ENCODE measurements at regions not wholly inside any gene's neighbourhood (a gene's known extent, or its start where the extent isn't known, plus 50 kb on each side); places are given as distances from the start of the nearest gene placed in this dataset.

GRCh38 chr18:61729322-61729721 lies 163.5 kb downstream of the RNF152 start:
- TF ChIP-seq CTCF (IDR thresholded peaks at IDR 0.05) = no peak
- ATAC-seq (no peak), DNase-seq (no peak)
- Histone ChIP-seq H3K4me3 (no peak overlapping the region), H3K4me1 (peaks cover 3 to 10% of the 10 kb centered on the region in 2 donors), H3K36me3 (no peaks in the 10 kb centered on the region), H3K27ac (no peak overlapping the region), H3K27me3 (no peaks in the 10 kb centered on the region), H3K9me3 (no peaks in the 10 kb centered on the region)
- intact Hi-C loops (cut with DNase I) = no loop called here

DNA sequence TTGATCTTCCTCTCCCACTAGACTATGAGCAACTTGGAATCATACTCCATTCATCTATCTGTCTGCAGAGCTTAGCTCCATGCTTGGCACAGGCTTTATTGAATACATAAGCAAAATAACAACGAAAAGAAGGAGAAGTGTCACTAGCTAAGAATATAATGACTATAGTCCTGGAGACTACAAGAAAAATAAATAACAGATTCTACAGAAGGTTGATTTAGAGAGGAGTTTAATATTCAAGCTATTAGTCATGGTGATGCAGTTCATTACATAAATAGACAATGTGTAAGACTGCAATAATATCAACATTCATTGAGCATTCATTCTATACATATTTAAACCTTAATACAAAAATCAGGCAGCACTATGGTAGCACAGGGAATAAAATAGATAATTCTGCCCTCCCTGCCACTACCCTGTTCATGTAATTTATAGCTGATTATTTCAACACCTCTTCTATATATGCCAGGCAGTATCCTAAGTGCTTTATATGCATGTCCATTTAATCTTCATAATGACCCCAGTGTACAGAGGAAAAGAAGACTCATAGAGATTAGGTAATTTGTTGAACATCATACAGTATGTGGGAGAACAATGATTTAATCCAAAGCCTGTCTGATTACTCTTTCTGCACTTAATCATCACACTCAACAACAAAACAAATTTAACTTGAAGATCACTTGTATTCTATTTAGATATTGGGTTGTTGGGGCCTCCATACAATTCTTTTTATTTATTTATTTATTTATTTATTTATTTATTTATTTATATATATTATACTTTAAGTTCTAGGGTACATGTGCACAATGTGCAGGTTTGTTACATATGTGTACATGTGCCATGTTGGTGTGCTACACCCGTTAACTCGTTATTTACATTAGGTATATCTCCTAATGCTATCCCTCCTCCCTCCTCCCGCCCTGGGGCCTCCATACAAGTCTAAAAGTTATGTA lies 165.3 kb downstream of the RNF152 start:
- ATAC-seq (no peak), DNase-seq (no peak)
- no peak overlapping the region for H3K27ac ChIP-seq
- intact Hi-C loops (cut with DNase I) = no loop called here
- no peak for TF ChIP-seq CTCF (IDR thresholded peaks at IDR 0.05)
- H3K27me3 ChIP-seq = no peaks in the 10 kb centered on the region
- H3K36me3 ChIP-seq = no peaks in the 10 kb centered on the region
- no peaks in the 10 kb centered on the region for H3K9me3 ChIP-seq
- H3K4me1 ChIP-seq = peaks cover 3% of the 10 kb centered on the region in 2 donors
- H3K4me3 ChIP-seq = no peak overlapping the region

DNA sequence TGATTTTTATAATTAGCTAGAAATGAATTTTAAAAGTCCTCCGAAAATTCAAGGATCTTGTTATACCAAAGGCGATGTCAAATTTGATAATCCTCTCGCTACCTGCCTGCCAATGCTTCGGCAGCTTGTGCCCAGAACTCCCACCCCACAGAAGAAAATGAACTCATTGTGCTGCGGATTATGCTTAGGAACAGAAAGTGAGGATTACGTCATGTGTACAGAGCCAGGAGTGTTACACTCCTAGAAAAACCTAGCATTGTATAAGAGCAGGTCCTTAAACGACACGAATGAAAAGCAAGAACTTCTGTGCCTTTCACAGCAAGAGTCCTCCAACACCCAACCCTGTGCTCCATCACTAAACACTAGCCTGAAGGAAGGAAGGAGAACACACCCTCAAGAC lies 168.3 kb downstream of the RNF152 start:
- no peaks in the 10 kb centered on the region for H3K27me3 ChIP-seq
- intact Hi-C loops (cut with DNase I) = no loop called here
- no peaks in the 10 kb centered on the region for H3K9me3 ChIP-seq
- no peak overlapping the region for H3K27ac ChIP-seq
- TF ChIP-seq CTCF (IDR thresholded peaks at IDR 0.05) = no peak
- DNase-seq (no peak), ATAC-seq (no peak)
- no peaks in the 10 kb centered on the region for H3K4me1 ChIP-seq
- no peak overlapping the region for H3K4me3 ChIP-seq
- no peaks in the 10 kb centered on the region for H3K36me3 ChIP-seq

DNA sequence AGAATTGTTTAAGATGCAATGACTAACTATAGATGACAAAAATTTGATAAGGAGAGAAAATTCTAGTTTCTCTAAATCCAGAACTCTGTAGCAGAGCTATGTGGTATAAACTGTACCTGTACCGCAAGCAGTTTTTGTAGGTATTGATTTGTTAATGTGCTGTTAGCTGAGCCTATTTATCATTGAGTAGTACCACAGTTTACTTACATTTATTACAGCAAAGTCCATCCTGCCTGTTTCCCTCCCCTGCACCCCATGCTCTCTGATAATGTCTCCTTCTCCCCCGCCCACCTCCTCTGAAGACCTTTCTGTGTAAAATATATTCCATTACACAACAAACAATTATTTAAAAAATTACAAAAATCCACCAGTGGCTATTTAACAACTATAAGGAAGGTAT lies 170.6 kb downstream of the RNF152 start:
- no peaks in the 10 kb centered on the region for H3K9me3 ChIP-seq
- no peak for TF ChIP-seq CTCF (IDR thresholded peaks at IDR 0.05)
- H3K4me3 ChIP-seq = no peak overlapping the region
- no peak for ATAC-seq
- no peaks in the 10 kb centered on the region for H3K27me3 ChIP-seq
- intact Hi-C loops (cut with DNase I) = no loop called here
- no peak for DNase-seq
- H3K36me3 ChIP-seq = no peaks in the 10 kb centered on the region
- H3K27ac ChIP-seq = no peak overlapping the region
- H3K4me1 ChIP-seq = no peaks in the 10 kb centered on the region

GRCh38 chr18:61720496-61720895 lies 172.3 kb downstream of the RNF152 start:
- DNase-seq = no peak
- H3K36me3 ChIP-seq = no peaks in the 10 kb centered on the region
- no peaks in the 10 kb centered on the region for H3K27me3 ChIP-seq
- TF ChIP-seq CTCF (IDR thresholded peaks at IDR 0.05) = no peak
- ATAC-seq = no peak
- intact Hi-C loops (cut with DNase I) = no loop called here
- H3K4me1 ChIP-seq = no peaks in the 10 kb centered on the region
- no peak overlapping the region for H3K27ac ChIP-seq
- no peaks in the 10 kb centered on the region for H3K9me3 ChIP-seq
- H3K4me3 ChIP-seq = no peak overlapping the region

Data from left lung (tissue), 4 donors.